NK-92 (cell line): ENCODE measurements at regions not wholly inside any gene's neighbourhood (a gene's known extent, or its start where the extent isn't known, plus 50 kb on each side); places are given as distances from the start of the nearest gene placed in this dataset.

Experiments used
- DNase-seq: peaks from one replicate; lab custom pipeline; 2025; ENCODE audit not compliant: unreplicated experiment; lab: John Stamatoyannopoulos, UW

DNA sequence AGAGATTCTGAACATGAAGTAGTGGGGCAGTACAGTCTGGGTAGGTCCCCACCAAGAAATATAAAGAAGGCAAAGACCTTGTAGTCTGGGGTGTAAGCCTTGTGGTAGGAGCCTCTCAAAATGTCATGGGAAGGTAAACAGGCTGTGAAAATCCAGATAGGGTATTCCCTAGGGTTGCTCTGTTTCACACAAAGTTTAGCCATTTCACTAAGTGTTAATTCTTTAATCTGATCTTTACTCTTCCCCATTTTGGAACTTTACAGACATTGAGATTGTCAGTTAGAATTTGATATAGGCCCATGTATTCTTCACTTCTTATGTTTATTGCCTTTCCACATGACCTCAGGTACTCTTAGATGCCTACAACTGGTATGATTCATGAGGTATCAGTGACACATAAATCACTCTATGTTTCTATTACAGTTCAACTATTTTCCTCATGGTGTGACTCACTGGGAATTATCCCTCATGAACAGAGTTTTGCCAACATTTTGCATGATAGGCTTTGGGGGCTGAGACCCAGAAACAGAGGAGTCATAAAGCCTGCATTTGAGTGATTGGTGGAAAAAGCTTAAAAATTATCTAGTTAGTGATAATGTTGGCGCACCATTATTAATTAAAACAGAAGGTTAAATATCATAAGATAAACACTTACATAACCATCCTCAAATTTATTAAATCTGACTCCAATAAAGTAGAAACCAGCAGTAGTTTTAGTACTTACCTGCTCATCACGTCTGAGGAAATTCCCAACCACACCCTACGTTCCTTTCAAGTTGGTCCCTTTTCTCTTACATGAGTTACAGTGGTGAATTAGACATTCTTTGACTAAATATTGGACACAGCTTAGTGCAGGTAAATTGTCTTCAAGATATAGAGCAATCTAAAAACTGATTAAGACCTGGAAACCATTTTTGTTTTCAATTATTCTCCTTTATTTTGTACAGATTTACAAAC, 399.8 kb upstream of the MEF2C start:
- DNase-seq, result no peak

DNA sequence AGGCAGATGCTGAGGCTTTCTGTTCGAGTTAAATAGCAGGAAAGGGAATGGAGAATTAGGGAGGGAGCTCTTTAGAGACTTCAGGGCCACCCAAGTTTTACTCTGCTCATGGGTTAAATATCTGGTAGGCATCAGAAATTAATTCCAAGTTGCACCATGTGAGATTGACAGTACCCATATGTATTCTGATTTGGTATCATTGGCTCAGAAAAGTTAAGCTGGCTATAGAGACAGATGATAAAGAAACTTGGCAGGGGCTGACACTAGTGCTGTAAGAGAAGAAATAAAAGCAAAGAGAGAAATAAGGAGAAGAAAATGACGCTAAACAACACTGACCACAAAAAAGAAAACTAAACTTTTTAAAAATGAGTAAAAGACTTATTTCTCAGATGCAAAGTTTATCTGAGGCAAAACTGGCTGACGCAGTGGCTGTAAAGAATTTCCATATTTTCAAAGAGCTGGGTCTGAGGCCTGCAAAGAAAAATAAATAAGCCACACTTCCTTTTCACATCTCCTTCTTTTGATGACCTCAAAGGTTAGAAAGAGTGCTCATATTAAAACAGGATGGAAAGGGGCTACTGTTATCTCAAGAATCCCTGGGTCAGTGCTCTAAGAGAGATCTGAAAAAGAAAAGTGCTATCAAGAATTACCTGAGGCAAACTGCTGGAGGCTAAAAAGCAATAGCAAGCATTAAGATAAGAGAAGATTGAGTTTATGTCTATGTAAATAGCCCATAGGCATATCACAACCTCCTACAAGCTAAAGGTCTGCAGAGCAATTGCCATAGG, 399.0 kb upstream of the MEF2C start:
- no peak for DNase-seq

DNA sequence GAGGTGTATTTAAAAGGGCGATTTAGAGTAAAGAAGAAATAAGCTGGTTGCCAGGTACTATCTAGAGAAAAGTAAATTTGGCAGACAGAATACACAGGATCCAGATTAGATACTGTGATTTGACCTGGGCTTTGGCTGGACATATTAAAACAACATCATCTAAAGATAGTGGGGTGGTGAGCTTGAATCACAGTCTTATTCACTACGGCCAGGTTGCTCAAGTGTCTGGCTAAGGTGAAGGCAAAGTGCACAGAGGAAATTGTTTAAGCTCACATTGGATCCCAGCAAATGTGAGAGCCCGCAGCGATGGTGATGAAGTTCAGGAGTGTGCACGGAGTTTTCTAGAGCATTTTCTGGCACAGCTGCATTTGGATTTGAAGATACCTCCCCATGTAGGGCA, 398.2 kb upstream of the MEF2C start:
- DNase-seq, result no peak

DNA sequence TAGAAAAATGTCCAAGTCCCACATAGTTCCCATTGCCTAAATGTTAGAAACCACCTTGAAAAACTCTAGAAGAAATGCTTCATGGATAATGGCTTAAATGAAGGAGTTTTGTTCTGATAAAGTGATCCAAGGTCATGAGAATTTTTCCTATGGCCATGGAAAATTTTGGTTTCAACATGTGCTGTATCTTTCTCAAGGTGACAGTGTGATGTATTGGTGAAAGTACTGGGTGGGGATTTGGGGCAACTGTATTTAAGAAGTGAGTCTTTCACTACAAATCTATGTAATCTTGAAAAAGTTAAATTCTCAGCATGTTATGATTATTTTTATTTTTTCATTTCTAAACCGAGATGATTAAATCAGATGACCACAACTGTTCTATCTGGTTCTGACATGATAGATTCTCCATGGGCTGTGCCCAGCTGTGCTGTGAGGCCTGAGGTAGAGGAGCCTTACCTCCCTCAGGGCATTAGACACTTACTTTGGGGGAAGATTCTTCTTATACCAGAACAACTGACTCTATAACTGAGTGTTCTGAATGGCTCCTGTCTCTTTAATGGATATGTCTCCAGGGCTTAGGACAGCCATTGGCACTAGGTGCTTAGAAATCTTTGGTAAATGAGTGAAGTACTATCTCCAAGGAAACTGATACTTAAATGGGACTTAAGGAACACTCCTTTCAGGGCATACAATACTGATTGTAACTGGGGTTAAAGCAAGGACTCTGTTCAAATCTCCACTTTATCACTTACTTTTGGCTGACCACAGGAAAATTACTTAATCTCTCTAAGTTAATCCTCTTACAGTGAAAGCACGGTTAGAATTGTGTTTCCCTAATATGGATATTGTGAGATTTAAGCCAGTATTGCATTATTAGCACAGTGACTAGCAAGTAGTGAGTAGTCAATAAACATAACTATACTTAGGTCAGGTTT, 397.4 kb upstream of the MEF2C start:
- DNase-seq, result no peak

DNA sequence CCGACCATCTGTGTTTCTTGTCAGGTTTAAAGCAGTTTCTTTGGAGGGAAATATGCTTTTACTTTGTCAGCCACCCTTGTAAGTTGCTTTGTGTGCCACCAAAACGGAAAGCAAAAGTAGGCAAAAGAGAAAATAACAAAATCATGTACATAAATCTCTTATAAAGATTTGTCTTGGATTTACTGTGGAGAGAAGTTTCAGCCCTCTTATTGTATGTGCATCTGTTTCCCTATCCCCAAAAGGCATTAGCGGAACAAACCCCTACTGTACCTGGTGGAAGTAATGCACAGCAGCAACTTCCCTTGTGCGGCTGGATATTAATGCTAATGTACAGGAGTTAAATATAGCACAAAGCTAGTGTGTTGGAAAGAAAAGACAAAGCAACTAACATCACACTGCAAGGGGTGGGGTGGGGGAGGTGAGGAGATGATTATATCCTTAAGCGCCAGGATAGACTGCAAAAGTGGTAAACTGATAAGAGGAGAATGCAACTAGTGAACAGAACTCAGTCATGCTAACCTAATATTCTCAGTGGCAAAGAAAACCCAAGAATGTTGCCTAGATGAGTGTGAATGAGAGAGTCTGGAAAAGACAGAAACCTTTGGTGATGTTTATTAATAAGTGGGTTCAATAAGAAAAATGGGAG, 396.5 kb upstream of the MEF2C start:
- no peak for DNase-seq

DNA sequence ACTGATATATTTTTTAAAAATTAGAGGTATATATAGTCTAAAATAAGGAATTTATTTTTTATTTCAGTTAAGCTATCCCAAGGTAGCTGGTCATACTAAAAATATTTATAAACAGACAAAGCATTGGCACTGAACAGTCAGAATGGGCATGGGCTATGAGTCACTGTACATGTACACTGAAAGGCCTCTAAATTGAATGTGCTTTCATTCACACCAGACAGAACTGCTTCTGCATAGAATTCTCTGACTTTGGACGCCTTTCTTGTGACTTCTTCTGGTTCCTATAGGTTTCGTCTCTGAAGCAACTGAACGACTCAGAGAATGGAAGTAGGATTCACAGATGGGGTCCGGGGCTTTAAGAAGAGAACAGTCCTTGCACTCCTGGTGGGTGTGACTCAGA, 394.8 kb upstream of the MEF2C start:
- no peak for DNase-seq

DNA sequence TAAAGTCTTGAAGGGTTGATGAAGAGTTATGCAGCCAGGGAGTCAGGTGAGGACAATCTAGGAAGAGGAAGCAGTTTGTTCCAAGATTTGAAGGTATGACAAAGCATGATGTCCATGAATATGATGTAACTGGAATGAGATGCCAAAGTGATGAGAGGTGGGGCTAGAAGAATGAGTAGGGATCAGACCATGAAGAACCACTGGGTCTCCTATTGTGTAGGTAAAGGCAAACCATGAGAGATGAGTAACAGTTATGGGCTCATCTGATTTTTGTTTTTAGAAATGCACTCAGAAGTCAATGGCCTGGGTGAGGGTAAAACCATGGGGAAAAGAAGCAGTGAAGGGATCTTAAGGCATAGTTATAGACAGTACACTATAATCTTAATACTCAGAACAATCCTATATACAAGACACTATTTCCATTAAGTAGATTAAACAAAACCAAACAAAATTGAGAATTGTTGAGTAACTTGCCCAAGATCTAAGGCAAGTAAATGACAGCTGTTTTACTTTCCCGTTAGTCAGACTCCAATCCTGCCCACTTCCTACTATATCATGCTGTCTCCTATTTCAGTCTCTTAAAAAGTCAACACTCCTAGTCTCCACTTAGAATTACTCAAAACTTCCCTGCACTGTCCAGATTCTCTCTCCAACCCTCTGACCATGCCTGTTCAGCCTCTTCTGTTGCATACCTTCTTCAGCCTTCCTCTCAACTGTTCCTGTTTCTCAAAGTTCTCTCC, 393.8 kb upstream of the MEF2C start:
- DNase-seq, result no peak

DNA sequence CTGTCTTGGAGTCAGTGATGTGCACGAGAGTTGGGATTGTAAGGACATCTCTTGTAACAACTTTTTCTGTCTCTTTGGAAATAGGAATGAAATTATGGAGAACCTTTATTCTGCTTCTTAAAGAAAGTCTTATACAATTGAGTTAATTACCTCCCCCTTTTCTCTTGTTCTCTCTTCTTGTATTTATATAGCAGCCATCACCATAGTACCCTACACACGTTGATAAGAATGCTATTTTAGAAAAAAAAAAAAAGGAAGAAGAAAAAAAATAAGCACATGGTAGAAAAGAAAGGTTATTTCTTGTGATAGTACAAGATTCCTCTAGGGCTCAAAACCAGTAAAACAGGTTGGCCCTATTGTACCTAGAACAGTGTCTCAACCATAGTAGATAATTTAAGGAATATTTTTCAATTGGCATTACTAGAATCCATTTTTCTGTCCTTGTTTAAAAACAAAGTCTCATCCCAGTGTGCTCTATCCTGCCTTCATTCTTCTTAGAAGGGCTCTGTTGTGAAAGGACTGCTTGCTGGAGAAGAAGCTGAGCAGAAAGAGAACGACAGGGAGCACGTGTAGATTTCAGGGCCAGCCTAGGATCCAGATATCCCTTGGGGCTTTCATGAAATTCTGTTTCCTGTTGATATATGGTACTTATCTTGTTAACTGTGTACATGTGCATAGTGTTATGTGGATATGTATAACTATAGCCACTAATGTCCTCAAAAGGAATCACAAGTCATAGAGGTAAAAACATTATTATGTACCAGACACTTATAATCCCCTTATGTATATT, 392.3 kb upstream of the MEF2C start:
- DNase-seq, result no peak

DNA sequence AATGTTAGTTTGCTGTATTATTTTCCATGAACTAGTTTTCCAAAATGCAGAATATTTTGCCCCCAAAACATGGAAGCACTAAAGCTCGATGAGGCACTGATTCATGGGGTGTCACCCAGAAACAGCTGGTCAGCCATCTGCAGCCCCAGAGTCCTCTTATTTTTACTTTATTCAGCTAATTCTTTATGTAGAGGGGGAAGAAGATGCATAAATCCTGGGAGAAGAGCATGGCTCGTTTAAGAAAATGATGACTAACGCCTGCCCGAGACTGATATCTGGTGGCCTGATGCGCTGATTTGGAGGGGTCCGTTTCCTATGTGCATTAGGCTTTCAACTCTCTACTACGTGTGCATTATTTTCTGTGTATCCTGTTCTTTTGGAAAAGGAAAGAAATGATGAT, 390.3 kb upstream of the MEF2C start:
- no peak for DNase-seq

DNA sequence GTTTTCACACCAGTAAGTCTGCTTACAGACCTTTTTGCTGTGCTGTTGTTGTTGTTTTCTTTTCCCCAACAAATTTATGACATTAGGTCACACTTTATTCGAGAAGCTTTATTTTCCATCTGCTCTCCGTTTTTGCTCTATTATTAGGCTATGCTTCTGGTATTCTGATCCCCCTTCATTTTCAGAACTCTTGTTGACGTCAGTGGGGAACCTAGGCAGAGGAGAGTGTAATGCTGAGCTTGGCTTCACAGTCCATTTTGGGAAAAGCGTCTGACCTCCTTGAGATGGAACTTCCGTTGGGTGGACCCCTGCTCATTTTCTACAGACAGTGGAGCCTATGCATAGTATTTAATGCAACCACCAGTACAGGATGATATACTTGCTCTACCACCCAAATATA, 387.9 kb upstream of the MEF2C start:
- DNase-seq, result no peak

DNA sequence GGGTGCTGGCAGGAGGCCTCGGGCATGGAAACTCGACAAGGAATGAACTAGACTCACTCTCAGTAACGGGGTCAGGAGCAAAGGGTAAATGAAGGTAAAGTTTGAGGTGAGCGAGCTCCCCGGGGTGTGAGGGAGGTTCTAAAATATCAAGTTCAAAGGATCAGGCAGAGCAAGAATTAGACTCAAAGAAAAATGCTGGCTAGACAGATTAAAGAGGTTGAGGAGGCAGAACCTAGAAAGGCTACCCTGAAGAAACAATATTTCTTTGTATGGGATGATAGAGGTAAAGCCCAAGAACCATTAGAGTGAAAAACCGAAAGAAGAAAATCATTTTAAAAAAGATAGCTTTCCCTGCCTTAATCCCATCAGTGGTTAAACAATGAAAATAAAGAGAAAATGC, 386.7 kb upstream of the MEF2C start:
- DNase-seq, result no peak

DNA sequence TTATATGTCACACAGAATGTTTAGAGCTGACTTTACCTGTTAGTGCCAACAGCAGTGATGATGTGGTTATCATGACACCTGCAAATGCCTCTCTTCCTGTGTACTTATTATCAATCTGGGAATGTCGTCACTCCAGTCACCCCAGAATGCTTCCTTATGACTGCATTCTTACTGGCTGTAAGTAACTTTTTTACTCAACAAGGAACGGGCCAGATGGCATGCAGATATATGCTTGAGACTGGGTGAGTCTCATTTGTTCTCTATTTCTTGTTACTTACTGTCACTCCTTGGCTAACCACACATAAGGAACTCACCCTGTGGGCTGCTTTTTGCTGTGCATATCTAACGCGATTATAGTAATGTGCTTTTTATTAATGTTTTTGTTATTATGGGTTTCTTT, 385.5 kb upstream of the MEF2C start:
- no peak for DNase-seq

DNA sequence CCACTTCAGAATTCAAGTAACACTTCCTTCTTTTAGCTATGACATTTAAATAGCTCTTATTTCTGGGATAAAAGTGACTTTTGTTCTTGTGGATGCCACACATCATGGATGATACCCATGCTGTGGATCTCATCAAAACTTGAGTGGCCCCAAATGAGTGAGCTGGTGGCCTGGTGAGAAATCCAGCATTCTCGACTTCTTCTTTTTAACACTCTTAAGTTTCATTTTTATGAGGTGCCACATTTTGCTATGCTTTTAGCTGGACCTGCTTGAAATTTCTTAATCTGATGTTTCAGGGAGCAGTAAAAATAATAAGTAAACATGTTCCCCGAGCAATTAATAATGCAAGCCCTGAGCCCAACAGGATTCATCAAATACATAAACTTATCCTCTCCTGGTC, 384.8 kb upstream of the MEF2C start:
- DNase-seq, result no peak

DNA sequence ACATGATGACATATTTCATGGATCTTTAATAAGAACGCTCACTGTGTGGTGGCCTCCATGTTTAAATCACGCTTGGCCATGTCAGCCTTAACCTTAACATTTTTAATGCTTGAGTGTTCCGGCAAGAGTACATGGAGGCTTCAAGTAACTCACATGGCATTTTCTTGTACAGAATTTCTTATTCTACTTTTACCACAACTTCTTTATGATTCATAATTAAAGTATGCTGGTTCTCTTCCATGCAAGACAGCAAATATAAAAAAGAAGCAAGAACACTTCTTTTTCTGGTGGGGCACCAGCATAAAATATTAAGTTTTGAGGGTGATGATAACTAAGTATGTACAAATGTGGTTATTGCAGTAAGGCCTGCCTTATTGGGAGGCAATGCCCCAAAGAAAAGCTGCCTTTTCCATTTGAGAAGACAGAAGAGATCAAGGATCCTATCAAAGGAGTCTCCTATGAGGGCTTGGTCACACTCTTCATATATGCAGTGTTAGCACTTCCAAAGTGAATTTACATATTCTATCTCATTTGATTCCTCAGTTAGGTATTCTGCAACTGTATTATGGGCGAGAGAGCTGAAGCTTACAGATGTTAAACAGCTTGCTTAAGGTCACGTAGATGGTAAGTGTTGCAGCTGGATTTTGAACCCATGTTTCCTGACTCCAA, 382.7 kb upstream of the MEF2C start:
- DNase-seq, result no peak

DNA sequence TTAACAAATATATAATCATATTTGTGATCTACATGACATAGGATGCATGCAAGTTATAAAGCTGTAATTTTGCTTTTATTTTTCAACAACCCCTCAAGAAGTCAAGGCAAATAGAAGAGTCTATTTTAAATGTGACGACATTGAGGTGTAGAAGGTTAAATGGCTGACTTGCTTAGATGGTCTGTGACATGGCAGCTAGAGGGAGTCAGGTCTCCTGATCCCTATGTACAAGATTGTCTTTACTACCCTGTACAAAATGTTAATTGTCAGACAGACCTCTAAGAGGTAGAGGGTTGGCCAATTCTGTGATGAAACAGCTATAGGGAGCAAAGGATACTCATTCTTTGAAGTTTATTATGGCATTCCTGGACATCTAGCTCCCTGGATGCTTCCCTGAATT, 380.9 kb upstream of the MEF2C start:
- no peak for DNase-seq

DNA sequence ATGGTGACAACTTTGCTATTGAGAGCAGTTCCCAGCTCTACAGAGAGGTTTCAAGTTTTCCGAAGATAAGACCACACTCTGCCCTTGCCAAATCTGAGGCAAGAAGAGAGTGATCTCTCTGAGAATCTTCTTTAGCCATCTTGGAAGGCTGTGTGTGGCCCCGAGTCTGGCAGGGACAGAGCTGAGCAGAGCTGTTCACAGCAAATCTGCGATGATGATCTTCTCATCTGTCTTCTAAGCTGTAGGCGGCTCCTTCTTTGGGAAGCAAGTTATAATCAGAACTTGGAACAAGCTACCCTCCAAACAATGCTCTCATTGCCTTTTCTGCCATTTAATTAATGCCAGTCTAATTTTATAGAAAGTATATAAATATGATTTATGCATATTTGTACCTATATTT, 379.0 kb upstream of the MEF2C start:
- DNase-seq, result no peak

DNA sequence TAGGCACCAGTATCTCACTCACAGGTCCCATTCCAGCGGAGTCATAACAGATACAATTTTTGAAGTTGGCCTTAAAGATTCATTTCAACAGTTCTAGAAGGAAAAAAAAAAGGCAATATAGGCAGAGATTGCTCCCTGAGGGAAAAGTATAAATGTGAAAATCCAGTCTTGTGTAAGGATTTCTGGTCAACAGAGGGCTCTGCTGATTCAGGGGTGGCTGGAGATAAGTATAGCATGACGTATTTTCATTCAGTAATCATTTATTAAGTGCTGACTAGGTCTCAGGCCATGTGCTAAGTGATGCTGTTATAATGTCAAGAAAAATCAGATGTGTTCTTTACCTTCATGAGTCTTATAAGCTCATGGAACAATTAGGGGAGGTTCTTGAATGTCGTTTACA, 377.3 kb upstream of the MEF2C start:
- no peak for DNase-seq

DNA sequence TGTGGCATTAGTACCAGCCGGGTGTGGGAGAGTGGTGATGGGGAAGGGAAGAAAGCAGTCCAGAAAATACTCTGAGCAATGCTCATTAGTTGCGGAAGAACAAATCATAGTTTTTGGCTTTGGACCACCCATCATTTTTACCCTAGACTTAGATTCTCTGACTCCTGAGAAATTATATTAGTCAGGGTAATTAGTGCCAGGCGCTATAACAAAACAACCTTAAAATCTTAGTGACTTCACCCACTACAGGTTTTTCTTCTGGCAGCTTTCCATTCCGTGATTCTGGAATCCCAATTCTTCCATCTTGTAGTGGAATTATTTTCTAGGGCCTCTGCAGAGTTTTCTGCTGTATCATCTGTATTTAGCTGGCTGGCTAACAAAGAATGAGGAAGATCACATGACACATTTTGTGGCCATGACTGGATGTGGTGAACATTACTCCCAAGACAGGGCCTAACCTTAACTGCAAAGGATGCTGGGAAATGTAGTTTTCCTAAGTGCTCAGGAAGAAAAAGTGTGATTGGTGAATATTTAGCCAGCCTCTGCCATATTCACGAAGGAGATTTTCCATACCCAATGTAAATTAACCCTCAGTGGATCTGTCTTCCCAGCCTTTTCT, 373.0 kb upstream of the MEF2C start:
- no peak for DNase-seq
